Muscle of back (tissue), 3 donors: ENCODE measurements at regions not wholly inside any gene's neighbourhood (a gene's known extent, or its start where the extent isn't known, plus 50 kb on each side); places are given as distances from the start of the nearest gene placed in this dataset.

Experiments used
- DNase-seq, 3 donors: peaks; one replicate each; pipeline versions ENCODE4 v3.0.0 to v3.0.0-alpha.2; 2013

GRCh38 chr6:79305020-79305419 is 70.5 kb upstream of the HMGN3 start:
- DNase-seq = no peak

GRCh38 chr6:79302341-79302740 is 67.9 kb upstream of the HMGN3 start:
- no peak for DNase-seq

- DNase-seq = no peak
These were observed 66.8 kb upstream of the HMGN3 start for GRCh38 chr6:79301290-79301689.

- DNase-seq = no peak
These were observed 61.7 kb upstream of the HMGN3 start for GRCh38 chr6:79296211-79296610.
